Effector memory CD4-positive, alpha-beta T cell (primary cell): ENCODE measurements at regions not wholly inside any gene's neighbourhood (a gene's known extent, or its start where the extent isn't known, plus 50 kb on each side); places are given as distances from the start of the nearest gene placed in this dataset.

Source experiments
- DNase-seq, 3 donors: peaks; one replicate each; pipeline ENCODE4 v3.0.0-alpha.2; 2020
- H3K27ac ChIP-seq: 2 replicates; pipeline ENCODE4 v1.7.0; 2013; ENCODE audit warnings: mild to moderate bottlenecking, low read length, moderate library complexity; ENCODE audit not compliant: insufficient read depth, poor library complexity, severe bottlenecking
- H3K27me3 ChIP-seq: replicated peaks from 2 replicates; pipeline ENCODE4 v1.7.0; 2013; ENCODE audit warnings: mild to moderate bottlenecking, low read length; ENCODE audit not compliant: insufficient read depth, control insufficient read depth, poor library complexity, severe bottlenecking
- H3K36me3 ChIP-seq: 2 replicates; pipeline ENCODE4 v1.7.0; 2013; ENCODE audit warnings: mild to moderate bottlenecking, low read length, moderate library complexity; ENCODE audit not compliant: control insufficient read depth, insufficient read depth
- H3K4me1 ChIP-seq: 2 replicates; pipeline ENCODE4 v1.7.0; 2013; ENCODE audit warnings: low read length, mild to moderate bottlenecking; ENCODE audit not compliant: control insufficient read depth, insufficient read depth, poor library complexity, severe bottlenecking
- H3K4me3 ChIP-seq: 2 replicates; pipeline ENCODE4 v1.7.0; 2013; ENCODE audit warnings: low read length, low read depth, mild to moderate bottlenecking; ENCODE audit not compliant: insufficient read depth, poor library complexity, severe bottlenecking
- H3K9me3 ChIP-seq: 2 replicates; pipeline ENCODE4 v1.7.0; 2013; ENCODE audit warnings: mild to moderate bottlenecking, low read length, moderate library complexity; ENCODE audit not compliant: control insufficient read depth

- H3K36me3 ChIP-seq = no peaks in the 10 kb centered on the region
- H3K4me3 ChIP-seq = no peak overlapping the region
- H3K9me3 ChIP-seq = no peaks in the 10 kb centered on the region
- no peaks in the 10 kb centered on the region for H3K4me1 ChIP-seq
- no peaks in the 10 kb centered on the region for H3K27me3 ChIP-seq
- H3K27ac ChIP-seq = no peak overlapping the region
- DNase-seq = no peak
These were observed 988.5 kb downstream of the CDH18 start for GRCh38 chr5:18999478-18999877.

GRCh38 chr5:19001054-19001453, 986.9 kb downstream of the CDH18 start:
- no peak overlapping the region for H3K4me3 ChIP-seq
- H3K4me1 ChIP-seq = no peaks in the 10 kb centered on the region
- H3K9me3 ChIP-seq = no peaks in the 10 kb centered on the region
- H3K27me3 ChIP-seq = no peaks in the 10 kb centered on the region
- no peak for DNase-seq
- H3K27ac ChIP-seq = no peak overlapping the region
- H3K36me3 ChIP-seq = no peaks in the 10 kb centered on the region

GRCh38 chr5:19001539-19001938, 986.5 kb downstream of the CDH18 start:
- H3K27ac ChIP-seq = no peak overlapping the region
- H3K4me1 ChIP-seq = no peaks in the 10 kb centered on the region
- no peak overlapping the region for H3K4me3 ChIP-seq
- no peaks in the 10 kb centered on the region for H3K27me3 ChIP-seq
- H3K9me3 ChIP-seq = no peaks in the 10 kb centered on the region
- DNase-seq = no peak
- no peaks in the 10 kb centered on the region for H3K36me3 ChIP-seq

- no peaks in the 10 kb centered on the region for H3K4me1 ChIP-seq
- no peaks in the 10 kb centered on the region for H3K9me3 ChIP-seq
- H3K36me3 ChIP-seq = no peaks in the 10 kb centered on the region
- H3K27ac ChIP-seq = no peak overlapping the region
- no peak for DNase-seq
- no peaks in the 10 kb centered on the region for H3K27me3 ChIP-seq
- H3K4me3 ChIP-seq = no peak overlapping the region
These were observed 985.9 kb downstream of the CDH18 start for GRCh38 chr5:19002111-19002510.

- Histone ChIP-seq H3K9me3 (no peaks in the 10 kb centered on the region), H3K36me3 (no peaks in the 10 kb centered on the region), H3K27ac (no peak overlapping the region), H3K27me3 (no peaks in the 10 kb centered on the region), H3K4me1 (no peaks in the 10 kb centered on the region), H3K4me3 (no peak overlapping the region)
- DNase-seq = no peak
These were observed 969.2 kb downstream of the CDH18 start for GRCh38 chr5:19018822-19019221.

GRCh38 chr5:19031491-19031890, 956.5 kb downstream of the CDH18 start:
- H3K4me1 ChIP-seq = no peaks in the 10 kb centered on the region
- H3K27ac ChIP-seq = no peak overlapping the region
- H3K4me3 ChIP-seq = no peak overlapping the region
- no peak for DNase-seq
- no peaks in the 10 kb centered on the region for H3K36me3 ChIP-seq
- no peaks in the 10 kb centered on the region for H3K27me3 ChIP-seq
- H3K9me3 ChIP-seq = no peaks in the 10 kb centered on the region

- DNase-seq = no peak
- H3K27me3 ChIP-seq = no peaks in the 10 kb centered on the region
- no peaks in the 10 kb centered on the region for H3K4me1 ChIP-seq
- H3K36me3 ChIP-seq = no peaks in the 10 kb centered on the region
- H3K27ac ChIP-seq = no peak overlapping the region
- H3K4me3 ChIP-seq = no peak overlapping the region
- no peaks in the 10 kb centered on the region for H3K9me3 ChIP-seq
These were observed 952.2 kb downstream of the CDH18 start for GRCh38 chr5:19035816-19036215.

GRCh38 chr5:19042106-19042505, 945.9 kb downstream of the CDH18 start:
- Histone ChIP-seq H3K4me1 (no peaks in the 10 kb centered on the region), H3K27me3 (no peaks in the 10 kb centered on the region), H3K36me3 (no peaks in the 10 kb centered on the region), H3K27ac (no peak overlapping the region), H3K4me3 (no peak overlapping the region), H3K9me3 (no peaks in the 10 kb centered on the region)
- DNase-seq = no peak

- Histone ChIP-seq H3K9me3 (no peaks in the 10 kb centered on the region), H3K27ac (no peak overlapping the region), H3K36me3 (no peaks in the 10 kb centered on the region), H3K4me1 (no peaks in the 10 kb centered on the region), H3K27me3 (no peaks in the 10 kb centered on the region), H3K4me3 (no peak overlapping the region)
- DNase-seq = no peak
These were observed 943.7 kb downstream of the CDH18 start for GRCh38 chr5:19044311-19044710.

- Histone ChIP-seq H3K9me3 (no peaks in the 10 kb centered on the region), H3K4me3 (no peak overlapping the region), H3K36me3 (no peaks in the 10 kb centered on the region), H3K27me3 (no peaks in the 10 kb centered on the region), H3K27ac (no peak overlapping the region), H3K4me1 (no peaks in the 10 kb centered on the region)
- DNase-seq = no peak
These were observed 942.9 kb downstream of the CDH18 start for GRCh38 chr5:19044931-19045695.
